DMS 273 treated with DMSO at 0.1 percent for 48 hours (cell line): ENCODE measurements at regions not wholly inside any gene's neighbourhood (a gene's known extent, or its start where the extent isn't known, plus 50 kb on each side); places are given as distances from the start of the nearest gene placed in this dataset.

Experiments
- DNase-seq: peaks from one replicate; lab custom pipeline; 2025; lab: John Stamatoyannopoulos, UW

- no peak for DNase-seq
Observed at GRCh38 chr10:4343091-4343490, 482.9 kb upstream of the AKR1E2 start.

GRCh38 chr10:4338768-4339167 is 487.2 kb upstream of the AKR1E2 start:
- DNase-seq, result no peak

GRCh38 chr10:4337563-4337962 is 488.4 kb upstream of the AKR1E2 start:
- DNase-seq, result no peak

GRCh38 chr10:4334871-4335270 is 491.1 kb upstream of the AKR1E2 start:
- DNase-seq, result no peak

- DNase-seq, result no peak
Observed at GRCh38 chr10:4334015-4334414, 492.0 kb upstream of the AKR1E2 start.

GRCh38 chr10:4333459-4333894 is 492.5 kb upstream of the AKR1E2 start:
- no peak for DNase-seq

- no peak for DNase-seq
Observed at GRCh38 chr10:4332764-4333458, 493.1 kb upstream of the AKR1E2 start.

GRCh38 chr10:4331150-4331549 is 494.9 kb upstream of the AKR1E2 start:
- no peak for DNase-seq

GRCh38 chr10:4330636-4331035 is 495.4 kb upstream of the AKR1E2 start:
- DNase-seq, result no peak

- DNase-seq, result no peak
Observed at GRCh38 chr10:4329225-4329624, 496.8 kb upstream of the AKR1E2 start.

- DNase-seq, result no peak
Observed at GRCh38 chr10:4326647-4327046, 499.4 kb upstream of the AKR1E2 start.

GRCh38 chr10:4319870-4320367 is 506.1 kb upstream of the AKR1E2 start:
- no peak for DNase-seq

GRCh38 chr10:4316161-4316810 is 509.7 kb upstream of the AKR1E2 start:
- DNase-seq, result no peak

- DNase-seq, result no peak
Observed at GRCh38 chr10:4315551-4315950, 510.5 kb upstream of the AKR1E2 start.

GRCh38 chr10:4313051-4313450 is 513.0 kb upstream of the AKR1E2 start:
- DNase-seq, result no peak

- no peak for DNase-seq
Observed at GRCh38 chr10:4312051-4312835, 513.8 kb upstream of the AKR1E2 start.

- DNase-seq, result no peak
Observed at GRCh38 chr10:4310172-4310571, 515.8 kb upstream of the AKR1E2 start.

GRCh38 chr10:4307910-4308309 is 518.1 kb upstream of the AKR1E2 start:
- no peak for DNase-seq

- no peak for DNase-seq
Observed at GRCh38 chr10:4306871-4307270, 519.1 kb upstream of the AKR1E2 start.

- DNase-seq, result no peak
Observed at GRCh38 chr10:4303045-4303444, 518.0 kb upstream of the KLF6 start.

GRCh38 chr10:4301291-4302045 is 516.5 kb upstream of the KLF6 start:
- DNase-seq, result no peak

- no peak for DNase-seq
Observed at GRCh38 chr10:4296161-4296560, 511.2 kb upstream of the KLF6 start.
